ENCODE measurements at regions not wholly inside any gene's neighbourhood (a gene's known extent, or its start where the extent isn't known, plus 50 kb on each side); places are given as distances from the start of the nearest gene placed in this dataset.

- TF ChIP-seq ESRRG (CRISPR knock-in tag; IDR thresholded peaks at IDR 0.05) (no peak), RARB (CRISPR knock-in tag; IDR thresholded peaks at IDR 0.05) (no peak), BACH2 (CRISPR knock-in tag; IDR thresholded peaks at IDR 0.05; ENCODE audit: borderline replicate concordance) (no peak), ISL1 (CRISPR knock-in tag; IDR thresholded peaks at IDR 0.05) (no peak), CSRNP3 (CRISPR knock-in tag; IDR thresholded peaks at IDR 0.05) (no peak), ZNF565 (CRISPR knock-in tag; conservative IDR thresholded peaks at IDR 0.05; ENCODE audit: low read depth) (no peak)
These were observed 66.2 kb upstream of the CCND1 start for GRCh38 chr11:69574608-69575255.

Measured in SK-N-SH treated with all-trans-retinoic acid at 6 μM for 48 hours (cell line).